ENCODE measurements at regions not wholly inside any gene's neighbourhood (a gene's known extent, or its start where the extent isn't known, plus 50 kb on each side); places are given as distances from the start of the nearest gene placed in this dataset.

GRCh38 chr11:91536366-91536765 is 688.3 kb upstream of the FAT3 start:
- Histone ChIP-seq H3K4me3 (ENCODE audit: low read length) (no peak overlapping the region), H3K9me3 (replicated peaks; ENCODE audit: insufficient read depth, low read length) (no peaks in the 10 kb centered on the region), H3K27ac (ENCODE audit: low read length) (no peak overlapping the region), H4K20me1 (ENCODE audit: insufficient read depth, low read length) (no peaks in the 10 kb centered on the region), H3K4me2 (ENCODE audit: low read depth, low read length) (no peak overlapping the region), H3F3A (ENCODE audit: insufficient read depth, low read length) (no peaks in the 10 kb centered on the region), H3K9me2 (replicated peaks; ENCODE audit: insufficient read depth, low read length) (no peaks in the 10 kb centered on the region), H3K27me3 (replicated peaks; ENCODE audit: insufficient read depth, low read length) (no peaks in the 10 kb centered on the region), H3K9ac (ENCODE audit: low read length) (no peak overlapping the region), H3K36me3 (replicated peaks; ENCODE audit: insufficient read depth, low read length) (no peaks in the 10 kb centered on the region), H2AFZ (ENCODE audit: low read length) (no peak overlapping the region), H3K4me1 (ENCODE audit: low read length) (no peaks in the 10 kb centered on the region), H3K79me2 (ENCODE audit: low read length) (no peaks in the 10 kb centered on the region)
- no peak for DNase-seq
- TF ChIP-seq CTCF (IDR thresholded peaks at IDR 0.05; ENCODE audit: low read length) (no peak), EZH2 (optimal IDR thresholded peaks at IDR 0.05; ENCODE audit: low read depth, low read length) (no peak), EZH2phosphoT487 (IDR thresholded peaks at IDR 0.05; ENCODE audit: low read length) (no peak)

- Histone ChIP-seq H3K9me2 (replicated peaks; ENCODE audit: insufficient read depth, low read length) (no peaks in the 10 kb centered on the region), H3K36me3 (replicated peaks; ENCODE audit: insufficient read depth, low read length) (no peaks in the 10 kb centered on the region), H3K4me3 (ENCODE audit: low read length) (no peak overlapping the region), H3K9me3 (replicated peaks; ENCODE audit: insufficient read depth, low read length) (no peaks in the 10 kb centered on the region), H3K4me2 (ENCODE audit: low read depth, low read length) (no peak overlapping the region), H3K79me2 (ENCODE audit: low read length) (no peaks in the 10 kb centered on the region), H3K27ac (ENCODE audit: low read length) (no peak overlapping the region), H3K27me3 (replicated peaks; ENCODE audit: insufficient read depth, low read length) (no peaks in the 10 kb centered on the region), H2AFZ (ENCODE audit: low read length) (no peak overlapping the region), H3K4me1 (ENCODE audit: low read length) (no peaks in the 10 kb centered on the region), H4K20me1 (ENCODE audit: insufficient read depth, low read length) (no peaks in the 10 kb centered on the region), H3F3A (ENCODE audit: insufficient read depth, low read length) (no peaks in the 10 kb centered on the region), H3K9ac (ENCODE audit: low read length) (no peak overlapping the region)
- no peak for DNase-seq
- TF ChIP-seq CTCF (IDR thresholded peaks at IDR 0.05; ENCODE audit: low read length) (no peak), EZH2phosphoT487 (IDR thresholded peaks at IDR 0.05; ENCODE audit: low read length) (no peak), EZH2 (optimal IDR thresholded peaks at IDR 0.05; ENCODE audit: low read depth, low read length) (no peak)
These were observed 695.7 kb upstream of the FAT3 start for GRCh38 chr11:91528965-91529364.

- Histone ChIP-seq H3F3A (ENCODE audit: insufficient read depth, low read length) (no peaks in the 10 kb centered on the region), H3K27me3 (replicated peaks; ENCODE audit: insufficient read depth, low read length) (no peaks in the 10 kb centered on the region), H3K9me2 (replicated peaks; ENCODE audit: insufficient read depth, low read length) (no peaks in the 10 kb centered on the region), H2AFZ (ENCODE audit: low read length) (no peak overlapping the region), H4K20me1 (ENCODE audit: insufficient read depth, low read length) (no peaks in the 10 kb centered on the region), H3K27ac (ENCODE audit: low read length) (no peak overlapping the region), H3K4me1 (ENCODE audit: low read length) (no peaks in the 10 kb centered on the region), H3K4me2 (ENCODE audit: low read depth, low read length) (no peak overlapping the region), H3K36me3 (replicated peaks; ENCODE audit: insufficient read depth, low read length) (no peaks in the 10 kb centered on the region), H3K9me3 (replicated peaks; ENCODE audit: insufficient read depth, low read length) (no peaks in the 10 kb centered on the region), H3K4me3 (ENCODE audit: low read length) (no peak overlapping the region), H3K9ac (ENCODE audit: low read length) (no peak overlapping the region), H3K79me2 (ENCODE audit: low read length) (no peaks in the 10 kb centered on the region)
- TF ChIP-seq EZH2phosphoT487 (IDR thresholded peaks at IDR 0.05; ENCODE audit: low read length) = no peak
- no peak for TF ChIP-seq EZH2 (optimal IDR thresholded peaks at IDR 0.05; ENCODE audit: low read depth, low read length)
- TF ChIP-seq CTCF (IDR thresholded peaks at IDR 0.05; ENCODE audit: low read length) = no peak
- DNase-seq = no peak
These were observed 697.1 kb upstream of the FAT3 start for GRCh38 chr11:91527380-91528030.
